ENCODE measurements at regions not wholly inside any gene's neighbourhood (a gene's known extent, or its start where the extent isn't known, plus 50 kb on each side); places are given as distances from the start of the nearest gene placed in this dataset.

DNA sequence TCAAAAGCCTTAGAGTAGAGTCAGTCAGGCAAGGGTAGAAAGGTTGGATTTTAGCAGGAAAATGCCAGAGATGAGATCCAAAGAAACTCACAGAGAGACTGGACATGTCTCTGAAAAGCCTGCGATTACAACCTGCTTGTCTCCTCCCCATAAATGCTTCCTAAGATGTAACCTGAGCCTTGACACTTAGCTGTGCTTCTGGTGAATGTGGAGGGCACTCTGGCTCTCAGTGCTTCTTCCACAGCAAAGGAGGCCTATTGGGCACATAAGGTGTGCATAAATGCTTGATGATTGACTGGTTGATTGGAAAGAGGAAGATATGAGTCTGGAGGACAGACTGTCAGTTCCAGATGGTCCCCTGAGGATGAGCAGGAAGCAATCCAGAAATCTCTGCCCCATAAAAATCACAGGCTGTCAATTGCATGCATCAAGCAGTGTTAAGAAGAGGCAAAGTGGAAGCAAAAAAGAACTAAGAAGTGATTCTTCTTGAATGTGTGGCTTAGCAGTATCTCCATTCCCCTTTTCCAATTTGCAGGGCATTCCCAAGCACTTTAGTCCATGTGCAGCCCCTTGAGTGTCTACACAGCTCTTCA, 236.2 kb upstream of the RRP15 start (continued):
- no peak for TF ChIP-seq HDAC6 (IDR thresholded peaks at IDR 0.05; ENCODE audit: low read depth, low read length)
- no peak for TF ChIP-seq YY1 (IDR thresholded peaks at IDR 0.05; ENCODE audit: low read depth, low read length)
